ENCODE measurements at regions not wholly inside any gene's neighbourhood (a gene's known extent, or its start where the extent isn't known, plus 50 kb on each side); places are given as distances from the start of the nearest gene placed in this dataset.

DNA sequence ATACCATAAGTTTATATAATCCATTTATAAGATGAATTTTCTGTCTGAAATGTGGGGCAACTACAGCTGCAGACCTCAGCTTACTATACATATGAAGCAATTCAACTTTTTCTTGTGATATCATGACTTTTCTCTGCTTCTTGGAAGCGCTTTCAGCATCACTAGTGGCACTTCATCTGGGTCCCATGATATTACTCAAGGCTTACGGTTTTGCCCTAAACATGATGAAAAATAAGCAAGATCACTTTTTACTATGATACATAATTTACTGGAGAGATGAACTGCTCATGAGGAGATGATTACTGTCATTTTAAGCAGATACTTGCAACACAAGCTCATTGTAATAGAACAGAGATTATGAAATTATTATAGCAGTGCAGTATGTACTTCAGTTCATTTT, 258.0 kb upstream of the ZSWIM2 start:
- no peak overlapping the region for H3K4me3 ChIP-seq (ENCODE audit: low read depth, low read length)
- in situ Hi-C loops (cut with HindIII; ENCODE audit: low sequenced_read_pairs), result no loop called here
- TF ChIP-seq, protein P1, sequence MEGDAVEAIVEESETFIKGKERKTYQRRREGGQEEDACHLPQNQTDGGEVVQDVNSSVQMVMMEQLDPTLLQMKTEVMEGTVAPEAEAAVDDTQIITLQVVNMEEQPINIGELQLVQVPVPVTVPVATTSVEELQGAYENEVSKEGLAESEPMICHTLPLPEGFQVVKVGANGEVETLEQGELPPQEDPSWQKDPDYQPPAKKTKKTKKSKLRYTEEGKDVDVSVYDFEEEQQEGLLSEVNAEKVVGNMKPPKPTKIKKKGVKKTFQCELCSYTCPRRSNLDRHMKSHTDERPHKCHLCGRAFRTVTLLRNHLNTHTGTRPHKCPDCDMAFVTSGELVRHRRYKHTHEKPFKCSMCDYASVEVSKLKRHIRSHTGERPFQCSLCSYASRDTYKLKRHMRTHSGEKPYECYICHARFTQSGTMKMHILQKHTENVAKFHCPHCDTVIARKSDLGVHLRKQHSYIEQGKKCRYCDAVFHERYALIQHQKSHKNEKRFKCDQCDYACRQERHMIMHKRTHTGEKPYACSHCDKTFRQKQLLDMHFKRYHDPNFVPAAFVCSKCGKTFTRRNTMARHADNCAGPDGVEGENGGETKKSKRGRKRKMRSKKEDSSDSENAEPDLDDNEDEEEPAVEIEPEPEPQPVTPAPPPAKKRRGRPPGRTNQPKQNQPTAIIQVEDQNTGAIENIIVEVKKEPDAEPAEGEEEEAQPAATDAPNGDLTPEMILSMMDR (IDR thresholded peaks at IDR 0.05; ENCODE audit: low read depth, low read length, missing control alignments), result no peak
- DNase-seq (ENCODE audit: low read depth), result no peak

DNA sequence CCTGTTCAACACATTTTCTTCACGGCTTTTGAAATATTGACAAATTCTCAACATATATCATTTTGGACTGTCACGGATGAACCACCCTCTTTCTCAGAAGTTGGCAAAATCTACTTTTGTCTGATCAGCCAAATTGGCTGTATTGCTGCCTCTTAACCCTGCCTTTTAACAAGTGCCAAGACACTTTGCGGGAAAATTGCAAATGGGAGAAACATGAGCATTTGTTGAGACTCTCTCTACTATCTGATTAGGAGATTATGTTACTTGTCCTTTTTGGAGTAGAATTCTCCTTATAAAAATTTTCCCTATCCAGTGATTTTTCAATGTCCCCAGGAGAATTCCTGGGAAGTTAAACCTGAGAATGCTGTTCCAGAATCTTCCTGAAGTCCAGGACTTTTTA, 256.2 kb upstream of the ZSWIM2 start:
- no peak overlapping the region for H3K4me3 ChIP-seq (ENCODE audit: low read depth, low read length)
- TF ChIP-seq, protein P1 (IDR thresholded peaks at IDR 0.05; ENCODE audit: low read depth, low read length, missing control alignments), result no peak
- DNase-seq (ENCODE audit: low read depth), result no peak
- in situ Hi-C loops (cut with HindIII; ENCODE audit: low sequenced_read_pairs), result no loop called here

GRCh38 chr2:187102381-187102780, 253.4 kb upstream of the ZSWIM2 start:
- DNase-seq (ENCODE audit: low read depth), result no peak
- H3K4me3 ChIP-seq (ENCODE audit: low read depth, low read length), result no peak overlapping the region
- in situ Hi-C loops (cut with HindIII; ENCODE audit: low sequenced_read_pairs), result no loop called here
- TF ChIP-seq, protein P1 (IDR thresholded peaks at IDR 0.05; ENCODE audit: low read depth, low read length, missing control alignments), result no peak

DNA sequence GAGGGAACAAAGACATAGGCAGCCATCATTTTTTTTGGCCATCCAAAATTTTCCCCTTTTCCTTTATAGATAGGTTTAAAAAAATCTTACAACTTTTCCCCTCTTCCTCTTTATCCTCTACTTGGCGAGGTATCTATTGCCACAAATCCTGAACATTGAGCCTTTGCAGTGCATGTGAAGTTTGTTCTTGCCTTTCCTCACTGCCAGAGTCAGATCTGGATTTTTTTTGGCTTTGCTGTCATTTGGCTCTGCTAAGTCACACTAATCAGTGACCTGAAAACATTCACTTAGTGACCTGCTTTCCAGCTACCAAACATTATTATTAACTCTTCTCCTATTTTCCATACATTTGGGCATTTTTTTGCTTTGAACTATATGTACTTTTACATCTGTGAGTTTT, 249.2 kb upstream of the ZSWIM2 start:
- H3K4me3 ChIP-seq (ENCODE audit: low read depth, low read length), result no peak overlapping the region
- in situ Hi-C loops (cut with HindIII; ENCODE audit: low sequenced_read_pairs), result loop anchor here (5.0 kb wide), 1 partner anchor 46 kb away; no protein-coding TSS in a partner anchor
- DNase-seq (ENCODE audit: low read depth), result no peak
- TF ChIP-seq, protein P1 (IDR thresholded peaks at IDR 0.05; ENCODE audit: low read depth, low read length, missing control alignments), result no peak

DNA sequence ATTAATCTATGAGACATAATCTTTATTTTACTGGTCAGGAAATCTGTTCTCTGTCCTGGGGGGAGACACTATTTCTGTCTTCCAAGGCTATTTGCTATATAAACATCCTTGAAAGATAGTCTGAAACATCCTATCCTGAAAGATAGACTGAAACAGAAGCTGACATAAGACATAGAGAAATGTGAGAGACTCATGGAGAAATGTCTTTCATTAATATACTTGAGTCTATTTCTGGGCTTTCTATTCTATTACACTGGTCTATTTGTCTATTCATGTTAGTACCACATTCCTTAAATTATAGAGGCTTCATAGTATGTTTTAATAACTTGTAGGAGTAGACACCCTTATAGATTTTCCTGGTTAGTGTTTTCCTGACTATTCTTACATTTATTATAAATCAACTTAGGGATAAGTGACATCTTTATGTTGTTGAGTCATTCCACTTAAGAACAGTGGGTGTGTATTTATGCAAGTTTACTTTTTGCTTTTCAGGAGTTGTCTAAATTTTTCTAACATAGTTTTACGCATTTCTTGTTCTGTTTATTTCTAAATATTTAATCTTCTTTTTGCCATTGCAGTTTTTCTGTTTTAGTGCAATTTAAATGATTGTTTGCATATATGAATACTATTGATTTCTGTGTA, 244.9 kb upstream of the ZSWIM2 start:
- DNase-seq (ENCODE audit: low read depth), result no peak
- in situ Hi-C loops (cut with HindIII; ENCODE audit: low sequenced_read_pairs), result no loop called here
- TF ChIP-seq, protein P1 (IDR thresholded peaks at IDR 0.05; ENCODE audit: low read depth, low read length, missing control alignments), result no peak
- no peak overlapping the region for H3K4me3 ChIP-seq (ENCODE audit: low read depth, low read length)

DNA sequence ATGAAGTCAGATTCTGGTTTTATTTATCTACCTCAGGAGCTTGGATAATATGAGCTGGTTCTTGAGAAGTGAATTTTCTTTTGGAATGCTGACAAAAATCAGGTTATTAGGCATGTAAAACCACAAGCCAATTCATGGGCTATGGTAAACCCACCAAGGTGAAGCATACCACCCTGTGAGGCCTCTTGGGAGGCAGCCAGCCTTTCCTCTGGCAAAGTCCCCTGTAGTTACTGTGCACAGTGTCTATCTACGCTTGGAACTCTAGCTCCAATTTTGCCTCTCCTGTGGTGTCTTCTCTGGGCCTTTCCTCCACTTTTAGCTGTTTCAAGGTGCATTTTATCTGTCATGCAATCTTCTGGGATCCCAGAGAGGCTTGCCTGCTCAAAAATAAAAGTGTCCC, 242.7 kb upstream of the ZSWIM2 start:
- DNase-seq (ENCODE audit: low read depth), result peak; percentile 83
- no peak overlapping the region for H3K4me3 ChIP-seq (ENCODE audit: low read depth, low read length)
- TF ChIP-seq, protein P1 (IDR thresholded peaks at IDR 0.05; ENCODE audit: low read depth, low read length, missing control alignments), result no peak
- in situ Hi-C loops (cut with HindIII; ENCODE audit: low sequenced_read_pairs), result no loop called here

All from astrocyte of the cerebellum (primary cell).